Psoas muscle (tissue), 7 donors: ENCODE measurements at regions not wholly inside any gene's neighbourhood (a gene's known extent, or its start where the extent isn't known, plus 50 kb on each side); places are given as distances from the start of the nearest gene placed in this dataset.

Experiments
- ATAC-seq, 4 donors: fragments of 200-7000 bp; cut with Tn5 transposase; one replicate each; pipeline ENCODE4 v1.9.1; 2020; ENCODE audit warnings: moderate library complexity in 3 of 4, mild to moderate bottlenecking in 2 of 4
- DNase-seq, 2 donors: peaks; one replicate each; pipeline ENCODE4 v3.0.0-alpha.2; 2020
- H3K27ac ChIP-seq: fragments of 200-600 bp; one replicate; pipeline ENCODE4 v1.8.0; 2022
- H3K27me3 ChIP-seq, 3 donors: fragments of 200-600 bp in 1 of 3; one replicate each; pipeline versions ENCODE4 v1.6.1 to v1.8.0; 2013 to 2022; ENCODE audit warnings: low read length in 2 of 3, mild to moderate bottlenecking in 2 of 3, moderate library complexity in 1 of 3; ENCODE audit not compliant: insufficient read depth in 3 of 3
- H3K36me3 ChIP-seq, 2 donors: fragments of 200-600 bp in 1 of 2; one replicate each; pipeline versions ENCODE4 v1.6.1 to v1.8.0; 2013 to 2022; ENCODE audit warnings: low read depth in 1 of 2, mild to moderate bottlenecking in 1 of 2, moderate library complexity in 1 of 2; ENCODE audit not compliant: insufficient read depth in 1 of 2
- H3K4me1 ChIP-seq: fragments of 200-600 bp; one replicate; pipeline ENCODE4 v1.8.0; 2022
- H3K4me3 ChIP-seq: fragments of 200-600 bp; one replicate; pipeline ENCODE4 v1.8.0; 2022; ENCODE audit warnings: mild to moderate bottlenecking
- H3K9me3 ChIP-seq: fragments of 200-600 bp; one replicate; pipeline ENCODE4 v1.8.0; 2022
- WGBS, 3 donors: extraction: QIAGEN DNeasy Blood & Tissue Kit; methylation state at CpG; one replicate each; pipeline versions ENCODE4 v1.1.6 to v1.1.7; 2013; 5-methylcytosine and 5-hydroxymethylcytosine counted together
- intact Hi-C, 2 donors: fragments of 100-400 bp; cut with DNase I; formaldehyde crosslinking; loops; one replicate each; pipeline versions ENCODE4 v1.11.0 to v1.14.2; 2022
- TF ChIP-seq, protein P1 (sequence below): fragments of 200-600 bp; IDR thresholded peaks from one replicate; pipeline ENCODE4 v1.8.0; 2022; ENCODE audit warnings: antibody characterized with exemption
- donor health status: healthy with polysubstance abuse.
- donor health status: DM: no; HTN: no; CAD: no; lungs with moderate emphysema.
- donor health status: Bipolar disorder and iron deficiency.
- donor health status: healthy.
- donor health status: DM: yes; HTN: yes; CAD: no.
- donor health status: DM: no; HTN: no; CAD: no.
- donor health status: DM: yes; HTN: yes; CAD: no.

DNA sequence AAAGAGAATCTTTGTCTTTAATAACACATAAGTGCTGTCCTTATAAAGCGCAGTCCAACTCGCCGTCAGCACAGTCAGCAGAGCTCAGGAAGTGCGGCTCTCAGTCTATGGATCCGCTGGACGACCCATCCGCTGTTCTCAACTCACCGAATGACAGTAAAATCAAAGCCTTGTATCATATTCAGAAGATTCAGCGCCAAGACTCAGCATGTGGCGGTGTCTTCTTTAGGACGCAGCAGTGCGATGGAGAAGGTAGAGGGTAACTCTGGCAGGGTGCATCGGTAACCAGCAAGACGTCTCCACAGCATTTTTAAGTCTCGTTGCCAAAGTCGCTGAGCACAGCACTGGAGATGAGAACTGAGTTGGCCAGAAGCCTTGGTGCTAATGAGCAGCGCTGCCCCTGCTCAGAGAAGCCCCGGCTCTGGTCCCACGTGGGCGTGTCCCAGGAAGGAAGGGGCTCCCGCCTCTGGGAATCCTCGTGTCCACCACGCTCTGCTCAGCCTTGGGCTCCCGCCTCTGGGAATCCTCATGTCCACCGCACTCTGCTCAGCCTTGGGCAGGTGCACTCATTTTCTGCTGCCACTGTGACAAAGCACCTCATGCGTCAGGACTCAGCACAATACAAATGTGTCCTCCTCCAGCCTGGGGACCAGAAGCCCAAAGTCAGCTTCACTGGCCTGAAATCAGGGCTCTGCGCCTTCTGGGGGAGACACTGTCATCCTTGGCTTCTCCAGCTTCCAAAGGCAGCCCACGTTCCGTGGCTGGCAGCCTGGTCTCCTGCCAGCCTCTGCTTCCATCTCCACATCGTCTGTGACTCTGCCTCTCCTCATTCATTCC is 238.0 kb upstream of the SALL3 start:
- Histone ChIP-seq H3K4me1 (no peaks in the 10 kb centered on the region), H3K36me3 (no peaks in the 10 kb centered on the region), H3K27me3 (peaks cover 0 to 3% (median 0%) of the 10 kb centered on the region in 3 donors), H3K4me3 (no peak overlapping the region), H3K27ac (no peak overlapping the region), H3K9me3 (no peaks in the 10 kb centered on the region)
- intact Hi-C loops: no loop called here
- DNase-seq (no peak), ATAC-seq (no peak)
- TF ChIP-seq, protein P1, sequence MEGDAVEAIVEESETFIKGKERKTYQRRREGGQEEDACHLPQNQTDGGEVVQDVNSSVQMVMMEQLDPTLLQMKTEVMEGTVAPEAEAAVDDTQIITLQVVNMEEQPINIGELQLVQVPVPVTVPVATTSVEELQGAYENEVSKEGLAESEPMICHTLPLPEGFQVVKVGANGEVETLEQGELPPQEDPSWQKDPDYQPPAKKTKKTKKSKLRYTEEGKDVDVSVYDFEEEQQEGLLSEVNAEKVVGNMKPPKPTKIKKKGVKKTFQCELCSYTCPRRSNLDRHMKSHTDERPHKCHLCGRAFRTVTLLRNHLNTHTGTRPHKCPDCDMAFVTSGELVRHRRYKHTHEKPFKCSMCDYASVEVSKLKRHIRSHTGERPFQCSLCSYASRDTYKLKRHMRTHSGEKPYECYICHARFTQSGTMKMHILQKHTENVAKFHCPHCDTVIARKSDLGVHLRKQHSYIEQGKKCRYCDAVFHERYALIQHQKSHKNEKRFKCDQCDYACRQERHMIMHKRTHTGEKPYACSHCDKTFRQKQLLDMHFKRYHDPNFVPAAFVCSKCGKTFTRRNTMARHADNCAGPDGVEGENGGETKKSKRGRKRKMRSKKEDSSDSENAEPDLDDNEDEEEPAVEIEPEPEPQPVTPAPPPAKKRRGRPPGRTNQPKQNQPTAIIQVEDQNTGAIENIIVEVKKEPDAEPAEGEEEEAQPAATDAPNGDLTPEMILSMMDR: no peak
- WGBS, 3 donors: 81 to 82% (median 81%) methylated on average over 30 of the region's 30 CpGs

DNA sequence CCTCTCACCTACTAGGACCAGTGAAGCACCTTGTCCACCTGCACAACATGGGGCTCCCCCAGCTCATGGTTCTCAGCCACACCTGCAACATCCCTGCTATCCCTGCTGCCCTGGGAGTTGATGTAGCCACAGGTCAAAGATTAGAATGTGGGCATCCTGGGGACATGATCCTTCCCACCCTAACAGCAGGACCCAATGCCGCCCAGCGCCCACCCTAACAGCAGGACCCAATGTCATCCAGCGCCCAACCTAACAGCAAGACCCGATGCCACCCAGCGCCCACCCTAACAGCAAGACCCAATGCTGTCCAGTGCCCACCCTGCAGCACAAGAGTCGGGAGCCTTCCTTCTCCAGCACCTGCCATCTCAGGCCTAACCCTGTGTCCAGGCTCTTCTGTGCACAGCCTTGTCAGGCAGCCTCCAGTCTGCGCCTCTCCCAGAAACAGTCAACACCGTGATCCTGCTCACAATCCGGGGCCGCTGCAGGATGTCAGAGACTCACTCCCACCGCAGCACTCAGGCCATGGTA is 237.3 kb upstream of the SALL3 start:
- 79 to 94% (median 84%) methylated on average over 11 of the region's 11 CpGs for WGBS, 3 donors
- Histone ChIP-seq H3K27me3 (peaks cover 0 to 3% (median 0%) of the 10 kb centered on the region in 3 donors), H3K4me3 (no peak overlapping the region), H3K9me3 (no peaks in the 10 kb centered on the region), H3K4me1 (no peaks in the 10 kb centered on the region), H3K36me3 (no peaks in the 10 kb centered on the region), H3K27ac (no peak overlapping the region)
- no peak for DNase-seq
- intact Hi-C loops: no loop called here
- TF ChIP-seq, protein P1: no peak
- ATAC-seq: no peak

DNA sequence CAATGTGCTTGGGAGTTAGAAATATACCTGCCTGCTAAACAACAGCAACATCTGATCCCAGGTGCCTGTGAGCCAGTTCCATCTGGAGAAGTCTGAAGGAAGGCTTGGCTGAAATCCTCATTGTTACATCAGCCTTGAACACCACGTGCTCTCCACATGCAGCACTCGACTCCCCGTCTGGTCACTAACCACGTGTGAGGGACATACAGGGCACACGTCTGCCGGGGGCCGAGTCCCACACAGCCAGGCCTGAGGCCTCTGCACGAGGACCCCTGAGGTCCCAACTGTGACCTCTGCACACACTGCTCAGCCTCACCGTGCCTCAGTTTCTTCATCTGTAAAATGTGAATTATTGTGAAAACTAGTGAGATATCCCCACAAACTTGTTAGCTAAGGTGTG is 236.5 kb upstream of the SALL3 start:
- Histone ChIP-seq H3K4me3 (no peak overlapping the region), H3K36me3 (no peaks in the 10 kb centered on the region), H3K27ac (no peak overlapping the region), H3K4me1 (no peaks in the 10 kb centered on the region), H3K9me3 (no peaks in the 10 kb centered on the region), H3K27me3 (peaks cover 0 to 3% (median 0%) of the 10 kb centered on the region in 3 donors)
- 74 to 82% (median 80%) methylated on average over 9 of the region's 9 CpGs for WGBS, 3 donors
- TF ChIP-seq, protein P1: no peak
- ATAC-seq (no peak), DNase-seq (no peak)
- intact Hi-C loops: no loop called here

DNA sequence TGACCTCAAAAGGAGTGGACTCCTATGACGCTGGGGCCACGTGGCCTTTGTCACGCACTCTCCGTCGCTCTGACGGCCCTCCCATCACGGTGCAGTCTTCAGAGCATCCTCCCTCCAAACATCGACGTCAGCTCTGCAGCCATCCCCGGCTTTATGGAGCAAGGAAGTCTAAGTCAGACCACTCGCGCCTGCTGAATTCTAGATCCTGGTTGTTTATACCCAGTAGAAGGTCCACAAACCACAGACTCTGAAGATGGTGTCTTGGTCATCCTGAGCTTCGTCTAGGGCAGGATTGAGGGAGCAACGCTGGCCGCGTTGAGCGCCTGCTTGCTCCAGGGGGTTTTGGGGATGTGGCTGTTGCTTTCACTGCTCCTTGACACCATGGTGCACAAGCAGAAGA is 228.0 kb upstream of the SALL3 start:
- WGBS, 3 donors: 85 to 91% (median 87%) methylated on average over 17 of the region's 17 CpGs
- Histone ChIP-seq H3K27ac (no peak overlapping the region), H3K4me1 (no peaks in the 10 kb centered on the region), H3K9me3 (no peaks in the 10 kb centered on the region), H3K36me3 (no peaks in the 10 kb centered on the region), H3K27me3 (no peaks in the 10 kb centered on the region), H3K4me3 (no peak overlapping the region)
- DNase-seq (no peak), ATAC-seq (no peak)
- TF ChIP-seq, protein P1: no peak
- intact Hi-C loops: no loop called here
